HepG2 (cell line): ENCODE measurements at regions not wholly inside any gene's neighbourhood (a gene's known extent, or its start where the extent isn't known, plus 50 kb on each side); places are given as distances from the start of the nearest gene placed in this dataset.

Experiments
- CCAR2 ChIP-seq: fragments of 200-400 bp; formaldehyde crosslinking; optimal IDR thresholded peaks from 2 replicates; pipeline ENCODE3; 2018; ENCODE audit warnings: low read depth, mild to moderate bottlenecking, low read length, moderate library complexity
- CTCF ChIP-seq: sonication (generic); formaldehyde crosslinking; IDR thresholded peaks from 2 replicates; pipeline ENCODE4 v1.5.0; 2020; ENCODE audit warnings: mild to moderate bottlenecking, missing genetic modification reagents, moderate library complexity
- FOXO4 ChIP-seq: sonication (generic); formaldehyde crosslinking; conservative IDR thresholded peaks from 2 replicates; pipeline ENCODE4 v1.8.1; 2023; ENCODE audit warnings: missing genetic modification reagents
- KLF12 ChIP-seq: sonication (generic); formaldehyde crosslinking; IDR thresholded peaks from 2 replicates; pipeline ENCODE4 v1.4.0; 2020; ENCODE audit warnings: missing genetic modification reagents, borderline replicate concordance
- SMC3 ChIP-seq: IDR thresholded peaks from 2 replicates; pipeline ENCODE4 v1.6.1; 2011; ENCODE audit warnings: low read length, improper control_type of control experiment
- ZSCAN25 ChIP-seq: sonication (generic); formaldehyde crosslinking; IDR thresholded peaks from 2 replicates; pipeline ENCODE4 v1.8.0; 2022; ENCODE audit warnings: mild to moderate bottlenecking, missing genetic modification reagents
- ZZZ3 ChIP-seq: sonication (generic); formaldehyde crosslinking; IDR thresholded peaks from 2 replicates; pipeline ENCODE4 v1.4.0; 2020; ENCODE audit warnings: missing genetic modification reagents, mild to moderate bottlenecking, borderline replicate concordance
- TF ChIP-seq, protein P1 (sequence below): IDR thresholded peaks from 2 replicates; pipeline ENCODE4 v1.6.1; 2016; ENCODE audit warnings: low read depth, missing genetic modification reagents, missing compliant biosample characterization
- TF ChIP-seq, protein P2 (sequence below): sonication (generic); formaldehyde crosslinking; IDR thresholded peaks from 2 replicates; pipeline ENCODE4 v1.5.1; 2020; ENCODE audit warnings: mild to moderate bottlenecking, missing genetic modification reagents

GRCh38 chr10:30553626-30554439, 75.7 kb downstream of the LYZL2 start:
- TF ChIP-seq CCAR2 (no peak), FOXO4 (CRISPR knock-in tag) (no peak), ZSCAN25 (no peak; the same call in 1 of the 2 replicates), KLF12 (CRISPR knock-in tag) (no peak), SMC3 (no peak), CTCF (CRISPR knock-in tag) (no peak), ZZZ3 (CRISPR knock-in tag) (peak; percentile 80; the same call in 1 of the 2 replicates)
- TF ChIP-seq, protein P1, sequence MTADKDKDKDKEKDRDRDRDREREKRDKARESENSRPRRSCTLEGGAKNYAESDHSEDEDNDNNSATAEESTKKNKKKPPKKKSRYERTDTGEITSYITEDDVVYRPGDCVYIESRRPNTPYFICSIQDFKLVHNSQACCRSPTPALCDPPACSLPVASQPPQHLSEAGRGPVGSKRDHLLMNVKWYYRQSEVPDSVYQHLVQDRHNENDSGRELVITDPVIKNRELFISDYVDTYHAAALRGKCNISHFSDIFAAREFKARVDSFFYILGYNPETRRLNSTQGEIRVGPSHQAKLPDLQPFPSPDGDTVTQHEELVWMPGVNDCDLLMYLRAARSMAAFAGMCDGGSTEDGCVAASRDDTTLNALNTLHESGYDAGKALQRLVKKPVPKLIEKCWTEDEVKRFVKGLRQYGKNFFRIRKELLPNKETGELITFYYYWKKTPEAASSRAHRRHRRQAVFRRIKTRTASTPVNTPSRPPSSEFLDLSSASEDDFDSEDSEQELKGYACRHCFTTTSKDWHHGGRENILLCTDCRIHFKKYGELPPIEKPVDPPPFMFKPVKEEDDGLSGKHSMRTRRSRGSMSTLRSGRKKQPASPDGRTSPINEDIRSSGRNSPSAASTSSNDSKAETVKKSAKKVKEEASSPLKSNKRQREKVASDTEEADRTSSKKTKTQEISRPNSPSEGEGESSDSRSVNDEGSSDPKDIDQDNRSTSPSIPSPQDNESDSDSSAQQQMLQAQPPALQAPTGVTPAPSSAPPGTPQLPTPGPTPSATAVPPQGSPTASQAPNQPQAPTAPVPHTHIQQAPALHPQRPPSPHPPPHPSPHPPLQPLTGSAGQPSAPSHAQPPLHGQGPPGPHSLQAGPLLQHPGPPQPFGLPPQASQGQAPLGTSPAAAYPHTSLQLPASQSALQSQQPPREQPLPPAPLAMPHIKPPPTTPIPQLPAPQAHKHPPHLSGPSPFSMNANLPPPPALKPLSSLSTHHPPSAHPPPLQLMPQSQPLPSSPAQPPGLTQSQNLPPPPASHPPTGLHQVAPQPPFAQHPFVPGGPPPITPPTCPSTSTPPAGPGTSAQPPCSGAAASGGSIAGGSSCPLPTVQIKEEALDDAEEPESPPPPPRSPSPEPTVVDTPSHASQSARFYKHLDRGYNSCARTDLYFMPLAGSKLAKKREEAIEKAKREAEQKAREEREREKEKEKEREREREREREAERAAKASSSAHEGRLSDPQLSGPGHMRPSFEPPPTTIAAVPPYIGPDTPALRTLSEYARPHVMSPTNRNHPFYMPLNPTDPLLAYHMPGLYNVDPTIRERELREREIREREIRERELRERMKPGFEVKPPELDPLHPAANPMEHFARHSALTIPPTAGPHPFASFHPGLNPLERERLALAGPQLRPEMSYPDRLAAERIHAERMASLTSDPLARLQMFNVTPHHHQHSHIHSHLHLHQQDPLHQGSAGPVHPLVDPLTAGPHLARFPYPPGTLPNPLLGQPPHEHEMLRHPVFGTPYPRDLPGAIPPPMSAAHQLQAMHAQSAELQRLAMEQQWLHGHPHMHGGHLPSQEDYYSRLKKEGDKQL = no peak
- TF ChIP-seq, protein P2, sequence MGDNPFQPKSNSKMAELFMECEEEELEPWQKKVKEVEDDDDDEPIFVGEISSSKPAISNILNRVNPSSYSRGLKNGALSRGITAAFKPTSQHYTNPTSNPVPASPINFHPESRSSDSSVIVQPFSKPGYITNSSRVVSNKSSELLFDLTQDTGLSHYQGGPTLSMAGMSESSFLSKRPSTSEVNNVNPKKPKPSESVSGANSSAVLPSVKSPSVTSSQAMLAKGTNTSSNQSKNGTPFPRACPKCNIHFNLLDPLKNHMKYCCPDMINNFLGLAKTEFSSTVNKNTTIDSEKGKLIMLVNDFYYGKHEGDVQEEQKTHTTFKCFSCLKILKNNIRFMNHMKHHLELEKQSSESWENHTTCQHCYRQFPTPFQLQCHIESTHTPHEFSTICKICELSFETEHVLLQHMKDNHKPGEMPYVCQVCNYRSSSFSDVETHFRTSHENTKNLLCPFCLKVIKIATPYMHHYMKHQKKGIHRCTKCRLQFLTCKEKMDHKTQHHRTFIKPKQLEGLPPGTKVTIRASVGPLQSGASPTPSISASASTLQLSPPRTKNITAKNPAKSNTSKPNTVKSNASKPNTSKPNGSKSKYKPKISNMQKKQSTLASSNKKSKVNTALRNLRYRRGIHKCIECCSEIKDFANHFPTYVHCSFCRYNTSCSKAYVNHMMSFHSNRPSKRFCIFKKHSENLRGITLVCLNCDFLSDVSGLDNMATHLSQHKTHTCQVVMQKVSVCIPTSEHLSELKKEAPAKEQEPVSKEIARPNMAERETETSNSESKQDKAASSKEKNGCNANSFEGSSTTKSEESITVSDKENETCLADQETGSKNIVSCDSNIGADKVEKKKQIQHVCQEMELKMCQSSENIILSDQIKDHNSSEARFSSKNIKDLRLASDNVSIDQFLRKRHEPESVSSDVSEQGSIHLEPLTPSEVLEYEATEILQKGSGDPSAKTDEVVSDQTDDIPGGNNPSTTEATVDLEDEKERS (CRISPR knock-in tag) = 0 out of 2 replicates have a peak, but pooled peaks have one; percentile 46
